G401.6 (cell line): ENCODE measurements at regions not wholly inside any gene's neighbourhood (a gene's known extent, or its start where the extent isn't known, plus 50 kb on each side); places are given as distances from the start of the nearest gene placed in this dataset.

ENCODE experiments used
- FAIRE-seq: peaks from 2 replicates; lab custom pipeline; 2012; peaks lifted over from hg19 to GRCh38; lab: Jason Lieb, UNC

DNA sequence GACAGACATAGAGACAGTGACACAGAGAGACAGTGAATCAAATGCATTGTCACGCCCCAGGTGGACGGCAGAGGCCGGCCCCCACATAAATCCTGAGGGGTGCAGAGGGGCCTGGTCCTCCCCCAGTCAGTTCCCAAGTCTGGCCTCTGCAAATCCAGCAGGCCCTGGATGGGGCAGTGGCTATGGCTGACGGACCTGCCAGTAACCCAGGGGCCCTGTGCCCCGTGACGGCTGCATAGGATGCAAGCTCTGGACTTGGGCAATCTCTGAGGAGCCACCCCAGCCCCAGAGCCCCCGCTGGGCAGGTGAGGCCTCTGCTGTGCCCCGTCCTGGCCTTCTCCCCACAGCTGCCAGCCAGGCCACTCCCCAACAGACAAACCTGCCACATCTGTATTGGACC lies 204.5 kb downstream of the BRD1 start:
- no peak for FAIRE-seq

- no peak for FAIRE-seq
Measured at GRCh38 chr22:49622241-49623105, 205.2 kb downstream of the BRD1 start.

GRCh38 chr22:49621601-49622210 lies 206.0 kb downstream of the BRD1 start:
- FAIRE-seq: no peak

GRCh38 chr22:49620666-49621065 lies 207.0 kb downstream of the BRD1 start:
- no peak for FAIRE-seq

DNA sequence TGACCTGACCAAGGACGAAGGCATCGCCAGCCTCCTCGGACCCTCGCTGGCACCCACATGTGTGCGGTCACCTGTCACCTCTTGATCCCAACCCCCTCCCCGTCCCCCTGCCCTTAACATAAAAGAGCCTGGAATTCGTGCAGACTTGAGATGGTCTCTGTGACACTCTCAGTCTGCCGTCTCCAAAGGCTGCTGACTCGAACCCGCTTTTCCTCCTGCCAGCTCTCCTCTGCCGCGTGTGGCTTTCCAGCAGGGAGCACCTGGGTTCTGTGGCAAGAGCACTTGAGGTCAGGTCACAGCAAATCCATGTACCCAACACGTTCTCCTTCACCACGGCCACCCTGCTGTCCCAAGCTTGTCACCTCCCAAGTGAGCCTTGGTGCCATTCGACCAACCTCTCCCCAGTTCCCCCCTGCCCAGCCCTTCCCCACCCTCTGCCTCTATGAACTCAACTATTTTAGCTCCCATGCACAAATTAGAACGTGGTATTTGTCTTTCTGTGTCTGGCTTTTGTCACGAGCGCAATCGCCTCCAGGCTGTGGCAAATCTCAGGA lies 207.6 kb downstream of the BRD1 start:
- no peak for FAIRE-seq

- FAIRE-seq: no peak
Measured at GRCh38 chr22:49619301-49619700, 208.4 kb downstream of the BRD1 start.

DNA sequence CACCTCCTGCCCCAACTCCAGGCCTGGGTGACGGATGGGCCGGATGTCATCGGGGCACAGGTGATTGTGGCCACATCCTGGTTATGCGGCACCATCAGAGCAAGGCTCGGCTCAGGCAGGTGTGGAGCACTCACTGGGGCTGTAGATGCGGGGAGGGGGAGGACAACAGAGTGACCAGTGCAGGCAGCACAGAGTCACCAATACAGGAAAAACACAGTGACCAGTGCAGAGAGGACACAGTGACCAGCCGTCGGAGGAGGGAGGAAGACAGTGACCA lies 209.1 kb downstream of the BRD1 start:
- no peak for FAIRE-seq

DNA sequence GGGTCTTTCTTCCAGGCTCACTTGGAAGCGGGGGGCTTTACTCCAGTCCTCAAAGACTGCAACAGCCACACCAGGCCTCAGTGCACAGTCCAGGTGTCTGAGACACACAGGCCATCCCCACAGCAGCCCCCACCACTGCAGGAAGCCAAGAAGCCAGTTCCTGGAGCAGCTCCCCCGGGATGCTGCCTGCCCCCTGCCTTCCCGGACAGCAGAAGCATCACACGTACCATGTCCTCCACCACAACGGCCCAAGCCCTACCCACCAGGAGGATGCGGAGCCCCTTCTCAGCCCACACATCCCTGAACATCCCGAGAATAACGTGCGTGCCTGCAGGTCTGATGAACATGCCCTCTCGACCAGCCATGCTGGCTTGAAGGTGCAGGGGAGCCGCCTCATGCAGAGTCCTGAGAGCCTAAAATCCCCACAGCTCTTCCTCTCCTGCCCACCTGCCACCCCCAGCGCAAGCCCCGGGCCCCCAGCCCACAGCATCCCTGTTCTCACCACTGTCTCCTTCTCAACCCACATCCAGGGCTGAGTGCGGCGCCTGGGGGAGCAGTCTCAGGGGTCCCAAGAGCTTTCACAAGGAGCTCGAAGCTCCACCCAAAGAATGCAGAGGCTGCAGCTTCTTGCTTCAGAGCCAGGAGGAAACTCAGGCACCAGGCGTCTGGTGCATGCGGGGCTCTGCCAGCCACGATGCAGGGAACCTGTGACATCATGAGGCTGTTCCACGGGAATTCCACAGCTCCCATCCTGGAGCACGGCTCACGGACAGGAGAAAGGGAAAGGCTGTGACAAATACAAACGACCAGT lies 209.6 kb downstream of the BRD1 start:
- no peak for FAIRE-seq

DNA sequence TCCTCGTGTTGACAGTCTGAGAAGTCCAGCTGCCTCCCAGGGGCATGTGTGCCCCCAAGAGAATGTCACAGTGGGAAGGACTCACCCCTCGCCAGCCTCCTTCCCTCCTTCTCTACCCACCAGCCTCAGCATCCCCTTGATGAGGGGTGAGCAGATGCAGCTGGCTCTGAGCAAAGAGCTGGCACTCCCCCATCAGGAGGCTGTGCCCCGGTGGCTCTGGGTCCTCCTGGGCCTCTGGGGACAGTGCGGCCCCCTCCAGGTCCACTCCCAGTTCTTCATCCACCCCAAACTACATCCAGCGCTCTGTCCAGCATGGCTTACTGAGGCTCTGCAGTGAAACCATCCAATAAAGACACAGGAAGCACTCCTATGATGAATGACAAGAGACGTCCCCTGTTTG lies 210.4 kb downstream of the BRD1 start:
- no peak for FAIRE-seq

DNA sequence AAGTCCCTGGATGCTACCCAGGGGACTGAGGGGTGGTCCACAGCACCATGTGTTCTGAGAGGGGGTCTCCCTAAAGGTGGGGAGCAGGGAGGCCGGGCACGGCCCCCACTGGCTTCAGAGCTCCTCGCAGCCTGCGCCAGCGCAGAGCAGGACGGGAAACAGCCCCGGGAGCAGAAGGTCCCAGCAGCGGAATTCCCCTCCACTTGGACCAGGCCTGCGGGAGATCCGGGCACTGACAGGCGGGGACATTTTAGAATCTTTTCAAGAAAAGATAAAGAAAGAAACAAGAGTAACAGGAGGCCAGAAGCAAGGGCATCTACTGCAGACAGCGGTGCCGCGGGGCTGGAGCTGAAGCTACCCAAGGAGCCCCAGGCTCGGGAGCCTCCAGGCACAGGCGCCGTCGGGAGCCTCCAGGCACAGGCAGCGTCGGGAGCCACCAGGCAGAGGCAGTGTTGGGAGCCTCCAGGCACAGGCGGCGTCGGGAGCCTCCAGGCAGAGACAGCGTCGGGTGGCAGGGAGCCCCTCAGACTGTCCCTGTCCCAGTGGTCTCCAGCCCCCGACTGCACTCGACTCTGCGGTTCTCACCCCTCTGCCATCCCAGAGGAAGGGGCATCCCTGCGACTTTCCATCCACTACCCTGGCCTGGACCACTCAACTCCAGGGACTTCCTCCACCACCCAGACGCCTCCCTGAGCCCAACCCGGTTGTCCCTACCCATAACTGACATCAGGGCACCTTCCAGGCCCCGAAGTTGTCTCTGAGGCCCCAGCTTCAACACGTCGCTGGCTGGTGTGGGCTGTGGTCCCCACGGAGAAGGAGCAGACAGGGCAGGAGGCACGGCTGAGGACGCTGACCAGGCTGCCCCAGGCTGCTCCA lies 211.1 kb downstream of the BRD1 start:
- FAIRE-seq: no peak

DNA sequence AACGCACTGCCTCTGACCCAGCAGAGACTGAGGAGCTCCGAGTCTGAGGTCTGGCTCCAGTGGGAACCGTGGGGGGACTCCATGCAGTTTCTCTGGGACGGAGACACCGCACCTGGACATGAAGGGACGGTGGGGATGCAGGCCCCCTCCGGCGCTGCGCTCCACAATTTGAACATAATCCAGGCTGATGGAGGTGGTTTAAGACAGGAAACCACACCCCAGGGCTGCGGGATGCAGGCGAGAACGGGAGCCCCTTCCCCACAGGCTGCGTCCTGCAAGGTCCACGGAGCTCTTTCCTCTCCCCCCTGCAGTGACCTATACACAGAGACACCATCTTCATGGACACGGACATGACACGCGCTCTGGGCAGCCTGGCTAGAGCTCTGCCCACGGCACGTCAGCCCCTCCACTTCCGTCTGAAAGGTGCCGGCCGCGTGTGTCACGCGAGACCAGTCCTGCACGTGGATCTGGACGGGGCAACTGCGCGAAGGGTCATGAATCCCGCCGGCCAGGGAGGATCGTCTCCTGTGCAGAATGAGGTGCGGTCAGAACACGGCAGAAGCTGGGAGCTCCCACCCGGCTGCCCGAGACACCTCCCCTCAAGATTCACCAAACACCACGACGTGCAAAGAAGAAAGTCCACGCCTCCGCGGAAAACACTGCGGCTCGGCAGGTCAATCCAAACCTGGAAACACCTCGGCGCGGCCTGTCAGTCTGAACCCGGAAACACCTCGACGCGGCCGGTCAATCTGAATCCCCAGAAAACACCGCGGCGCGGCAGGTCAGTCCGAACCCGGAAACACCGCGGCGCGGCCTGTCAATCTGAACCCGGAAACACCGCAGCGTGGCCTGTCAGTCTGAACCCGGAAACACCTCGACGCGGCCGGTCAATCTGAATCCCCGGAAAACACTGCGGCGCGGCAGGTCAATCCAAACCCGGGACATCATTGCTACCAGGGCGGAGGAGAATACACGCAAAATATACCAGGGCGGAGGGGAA lies 212.4 kb downstream of the BRD1 start:
- no peak for FAIRE-seq

- no peak for FAIRE-seq
Measured at GRCh38 chr22:49613511-49614270, 214.0 kb downstream of the BRD1 start.

DNA sequence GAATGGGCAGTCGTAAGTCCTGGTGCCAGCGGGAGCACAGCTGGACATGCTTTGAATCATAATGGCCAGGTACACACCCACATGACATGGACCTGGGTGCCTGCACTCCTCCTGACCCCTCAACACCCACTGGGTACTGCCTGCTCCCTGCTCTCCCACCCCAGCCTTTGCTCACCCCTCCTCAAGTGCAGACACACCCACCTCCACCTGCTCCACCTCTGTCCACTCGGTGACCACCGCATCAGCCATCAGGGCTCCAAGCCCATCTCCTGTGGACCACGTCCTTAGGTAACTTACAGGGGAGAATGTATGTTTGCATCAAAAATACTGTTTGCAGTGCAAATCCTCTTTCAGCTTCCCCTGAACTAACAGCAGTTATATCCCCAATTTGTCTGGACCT lies 214.6 kb downstream of the BRD1 start:
- no peak for FAIRE-seq

DNA sequence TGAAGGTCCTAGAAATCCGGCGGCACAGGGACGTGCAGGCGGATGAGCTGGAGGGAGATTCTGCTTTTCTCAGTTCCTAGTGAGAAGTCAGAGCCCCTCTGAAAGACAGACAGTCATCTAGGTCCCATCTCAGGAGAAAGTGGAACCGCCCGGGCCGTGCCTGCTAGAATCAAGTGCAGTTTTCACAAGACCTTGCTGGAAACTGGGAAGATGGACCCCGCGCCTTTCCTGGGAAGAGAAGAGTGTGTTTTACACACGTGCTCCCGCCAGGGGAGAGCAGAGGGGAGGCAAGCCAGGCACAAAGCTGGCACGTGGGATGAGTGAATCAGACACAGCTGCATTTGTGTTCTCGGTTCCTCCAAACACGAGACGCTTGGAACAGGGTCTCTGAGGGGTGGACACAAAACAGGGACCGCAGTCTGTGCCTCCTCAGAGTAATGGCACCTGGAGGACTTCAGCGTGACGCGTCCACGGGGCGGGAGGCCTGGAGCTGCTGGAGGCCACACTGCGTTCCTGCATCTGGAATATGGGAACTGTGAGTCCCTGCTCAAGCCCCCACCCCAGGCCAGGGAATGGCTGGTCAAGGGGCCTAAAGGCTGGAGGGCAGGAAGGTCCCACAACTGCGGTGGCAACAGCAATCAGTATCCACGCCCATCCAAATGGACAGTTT lies 218.3 kb downstream of the BRD1 start:
- no peak for FAIRE-seq

DNA sequence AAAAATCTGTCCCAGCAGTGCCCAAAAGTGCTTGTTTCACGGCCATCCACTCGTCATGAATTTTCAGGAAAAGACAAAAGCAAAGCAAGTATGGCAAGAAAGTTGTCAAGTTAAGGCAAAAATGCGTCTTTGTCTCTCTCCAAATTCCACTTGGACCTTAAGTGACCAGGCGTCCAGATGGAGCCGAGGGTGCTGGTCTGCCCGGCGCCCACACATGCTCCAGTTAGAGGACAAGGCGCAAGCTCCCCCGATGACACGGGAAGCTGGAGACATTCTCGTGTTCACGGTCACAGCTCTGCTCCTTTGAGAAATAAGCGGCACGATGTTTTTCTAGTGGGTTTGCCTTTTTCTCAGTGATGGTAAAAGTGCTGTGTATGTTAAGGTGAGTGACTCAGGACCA lies 219.0 kb downstream of the BRD1 start:
- FAIRE-seq: no peak

- no peak for FAIRE-seq
Measured at GRCh38 chr22:49608228-49608627, 219.4 kb downstream of the BRD1 start.

GRCh38 chr22:49607821-49608220 lies 219.9 kb downstream of the BRD1 start:
- no peak for FAIRE-seq

DNA sequence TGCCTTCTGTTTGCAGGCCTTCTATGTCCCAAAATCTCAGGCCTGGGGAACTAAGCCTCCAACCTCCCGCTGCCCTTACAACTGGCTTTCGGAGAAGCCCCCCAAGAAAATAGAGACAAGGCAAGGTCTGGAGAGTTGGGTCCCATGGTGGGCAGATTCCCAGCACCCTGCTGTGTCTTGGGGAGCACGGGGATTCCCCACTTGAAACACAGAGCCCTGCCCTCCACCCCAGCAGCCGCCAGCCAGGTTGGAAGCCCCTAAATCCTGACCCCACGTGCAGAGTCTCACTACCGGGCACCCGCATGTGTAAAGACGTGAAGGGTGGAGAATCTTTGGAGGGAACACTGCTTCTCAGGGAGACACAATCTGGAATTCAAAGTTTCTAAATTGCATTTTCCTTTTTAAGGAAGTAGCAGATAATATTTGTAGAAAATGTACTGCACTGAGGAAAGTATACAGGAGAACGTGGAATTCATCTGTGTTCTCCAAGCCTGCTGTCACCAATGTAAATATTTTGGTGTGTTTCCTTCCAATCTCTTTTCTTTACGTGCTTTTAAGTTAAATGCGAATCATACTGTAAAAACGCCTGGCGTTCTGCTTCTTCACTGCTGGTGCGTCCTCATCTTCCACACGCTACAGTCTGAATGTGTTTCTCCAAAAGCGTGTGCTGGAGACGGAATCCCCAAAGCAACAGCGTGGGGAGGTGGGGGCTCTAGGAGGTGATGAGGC lies 220.9 kb downstream of the BRD1 start:
- FAIRE-seq: no peak
